ENCODE measurements at regions not wholly inside any gene's neighbourhood (a gene's known extent, or its start where the extent isn't known, plus 50 kb on each side); places are given as distances from the start of the nearest gene placed in this dataset.

GRCh38 chr3:157573780-157574378 lies 70.7 kb upstream of the VEPH1 start:
- DNase-seq = no peak

- DNase-seq = no peak
These were observed 70.1 kb upstream of the VEPH1 start for GRCh38 chr3:157573281-157573680.

- peak; percentile 11 for DNase-seq
These were observed 69.5 kb upstream of the VEPH1 start for GRCh38 chr3:157572559-157573270.

GRCh38 chr3:157566596-157566995 lies 63.4 kb upstream of the VEPH1 start:
- DNase-seq = no peak

GRCh38 chr3:157559401-157559800 lies 56.2 kb upstream of the VEPH1 start:
- no peak for DNase-seq

Measured in T1000 (cell line).